ENCODE measurements at regions not wholly inside any gene's neighbourhood (a gene's known extent, or its start where the extent isn't known, plus 50 kb on each side); places are given as distances from the start of the nearest gene placed in this dataset.
A peak's percentile ranks its signal among the peaks of the same experiment; 100 is the strongest.
"Not testable (repeated sequence)": the region's sequence is repeated elsewhere in the genome, so short reads cannot be mapped to it uniquely, and the experiment has no call there.

DNA sequence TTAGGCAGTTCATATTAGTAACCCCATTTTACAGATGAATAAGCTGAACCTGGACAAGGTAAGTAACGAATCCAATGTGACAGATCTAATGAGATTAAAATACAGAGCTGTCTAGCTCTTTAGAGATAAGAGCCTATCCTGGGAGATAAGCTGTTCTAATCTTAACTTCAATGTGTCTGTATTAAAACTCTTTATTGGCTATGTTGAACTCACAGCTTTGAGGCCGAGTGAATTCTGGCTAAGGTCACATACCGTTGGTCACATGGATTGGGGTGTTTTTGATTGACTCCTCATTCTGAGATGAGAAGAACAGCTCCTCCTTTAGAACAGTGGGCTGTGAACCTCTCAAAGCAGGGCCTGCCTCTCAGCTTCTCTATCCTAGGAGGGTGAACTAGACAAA is 113.4 kb upstream of the EEPD1 start:
- no peak for DNase-seq

DNA sequence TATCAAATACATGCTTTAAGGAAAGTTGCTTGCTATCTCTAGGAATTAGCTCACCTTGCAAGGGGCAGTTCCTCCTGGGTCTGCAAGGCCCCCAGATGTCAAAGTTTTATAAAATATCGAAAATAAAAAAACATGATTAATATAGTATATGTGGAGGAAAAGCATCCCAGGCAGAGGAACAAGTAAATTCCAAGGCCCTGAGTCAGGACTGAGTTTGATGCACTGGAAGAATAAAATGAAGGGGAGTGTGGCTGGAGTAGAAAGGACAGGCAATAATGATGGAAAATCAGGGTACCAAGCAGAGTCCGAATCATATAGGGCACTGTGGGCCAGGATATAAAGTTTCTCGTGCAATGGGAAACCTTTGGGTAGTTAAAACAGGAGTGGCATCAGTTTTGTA is 112.4 kb upstream of the EEPD1 start:
- DNase-seq: peak; percentile 73

DNA sequence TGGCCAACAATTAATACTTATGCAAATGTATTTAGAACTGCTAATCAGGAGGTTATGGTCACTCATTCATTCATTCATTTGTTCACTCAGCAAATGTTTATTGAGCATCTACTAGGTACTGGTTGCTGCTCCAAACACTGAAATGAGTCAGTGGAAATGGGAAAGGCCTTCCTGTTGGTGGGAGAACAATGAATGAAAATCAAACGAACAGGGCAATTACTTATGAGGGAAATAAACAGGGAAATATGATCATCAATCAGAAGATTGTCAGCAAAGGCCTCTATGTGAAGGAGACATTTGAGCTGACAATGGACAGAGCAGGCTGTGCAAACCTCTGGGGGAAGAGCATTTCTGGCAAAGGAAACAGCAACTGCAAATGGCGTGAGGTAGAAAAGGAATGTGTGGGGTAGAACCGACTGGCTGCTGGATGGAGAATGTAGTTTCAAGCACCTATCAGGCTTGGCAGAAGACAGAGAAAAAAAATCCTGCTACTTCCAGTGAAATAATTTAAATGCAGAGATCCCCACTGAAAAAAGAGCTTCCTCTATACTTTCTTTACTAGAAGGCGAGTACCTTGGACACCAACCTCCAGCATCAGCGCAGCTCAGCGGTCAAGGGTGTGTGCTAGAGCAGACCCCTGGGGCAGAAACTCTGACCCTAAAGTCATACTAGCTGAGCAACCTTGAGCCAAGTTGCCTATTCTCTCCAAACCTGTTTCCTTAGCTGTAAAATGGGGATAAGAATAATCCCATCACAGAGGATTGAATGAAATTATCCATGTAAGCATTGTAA is 108.8 kb upstream of the EEPD1 start:
- DNase-seq: peak; percentile 52

DNA sequence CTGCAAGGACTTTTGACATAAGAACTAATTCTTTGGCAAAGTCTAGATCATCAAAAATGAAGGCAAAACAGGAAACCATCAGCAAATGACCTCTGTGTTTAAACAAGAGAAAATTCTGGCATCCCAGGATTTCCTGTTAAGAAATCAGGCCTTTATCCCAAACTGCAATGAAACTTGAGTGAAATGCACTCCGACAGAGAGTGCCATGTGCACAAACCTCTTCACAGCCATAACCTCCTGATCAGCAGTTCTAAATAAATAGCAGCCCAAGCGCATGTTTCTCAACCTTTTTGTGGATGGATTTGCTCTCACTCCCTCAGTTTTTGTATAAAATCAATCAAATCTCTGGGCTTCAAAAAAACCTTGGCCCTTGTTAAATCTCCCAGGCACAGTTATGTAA is 107.7 kb upstream of the EEPD1 start:
- DNase-seq: peak; percentile 46

DNA sequence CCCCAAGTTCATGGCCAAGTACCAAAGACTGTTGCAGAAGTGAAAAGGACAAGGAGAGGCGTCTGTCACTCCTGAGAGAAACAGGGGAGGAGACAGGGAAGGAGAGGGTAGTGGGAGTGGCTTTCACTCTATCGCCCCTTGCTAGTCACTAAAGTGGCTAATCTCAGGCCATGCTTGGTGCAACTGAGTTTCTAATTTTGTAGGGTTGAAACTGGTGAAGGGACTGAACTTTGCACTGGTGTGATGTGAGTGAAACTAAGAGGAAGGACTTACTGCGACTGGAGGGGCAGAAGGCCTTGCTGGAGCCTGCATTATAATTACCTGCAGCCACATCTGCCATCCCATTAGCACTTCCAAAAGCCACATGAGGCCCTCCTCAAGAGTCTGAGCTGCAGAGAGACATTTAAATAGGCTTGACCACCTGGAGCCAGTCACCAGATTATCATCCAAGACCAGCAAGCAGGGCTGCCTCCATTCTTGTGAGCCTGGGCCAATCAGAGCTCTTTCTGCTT is 107.2 kb upstream of the EEPD1 start:
- DNase-seq: no peak

DNA sequence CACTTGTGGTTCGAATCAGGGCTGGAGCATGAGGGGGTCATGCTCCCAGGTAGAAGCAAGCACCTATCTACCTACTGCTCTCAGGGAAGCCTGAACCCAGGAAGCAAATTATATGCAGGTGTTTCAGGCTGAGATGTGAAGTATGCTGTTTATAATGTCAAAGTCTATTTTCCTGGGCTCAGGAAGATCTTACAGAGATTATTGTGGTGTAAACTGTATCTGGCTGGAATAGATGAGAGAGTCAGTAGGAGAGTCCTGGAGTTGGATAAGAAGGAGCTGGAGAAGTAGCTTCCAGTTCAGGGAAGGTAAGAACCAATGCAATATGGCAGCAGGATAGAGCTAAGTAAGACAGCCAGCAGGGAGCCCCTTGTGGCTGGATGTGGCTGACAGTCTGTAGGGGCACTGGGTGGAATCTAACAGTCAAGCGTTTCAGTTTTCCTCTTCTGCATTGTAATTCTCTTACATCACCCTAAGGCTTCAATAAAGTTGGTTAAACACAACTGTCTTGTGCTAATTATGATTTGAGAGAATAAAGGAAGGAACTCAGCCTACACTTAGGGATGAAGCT is 105.9 kb upstream of the EEPD1 start:
- peak; percentile 41 for DNase-seq

DNA sequence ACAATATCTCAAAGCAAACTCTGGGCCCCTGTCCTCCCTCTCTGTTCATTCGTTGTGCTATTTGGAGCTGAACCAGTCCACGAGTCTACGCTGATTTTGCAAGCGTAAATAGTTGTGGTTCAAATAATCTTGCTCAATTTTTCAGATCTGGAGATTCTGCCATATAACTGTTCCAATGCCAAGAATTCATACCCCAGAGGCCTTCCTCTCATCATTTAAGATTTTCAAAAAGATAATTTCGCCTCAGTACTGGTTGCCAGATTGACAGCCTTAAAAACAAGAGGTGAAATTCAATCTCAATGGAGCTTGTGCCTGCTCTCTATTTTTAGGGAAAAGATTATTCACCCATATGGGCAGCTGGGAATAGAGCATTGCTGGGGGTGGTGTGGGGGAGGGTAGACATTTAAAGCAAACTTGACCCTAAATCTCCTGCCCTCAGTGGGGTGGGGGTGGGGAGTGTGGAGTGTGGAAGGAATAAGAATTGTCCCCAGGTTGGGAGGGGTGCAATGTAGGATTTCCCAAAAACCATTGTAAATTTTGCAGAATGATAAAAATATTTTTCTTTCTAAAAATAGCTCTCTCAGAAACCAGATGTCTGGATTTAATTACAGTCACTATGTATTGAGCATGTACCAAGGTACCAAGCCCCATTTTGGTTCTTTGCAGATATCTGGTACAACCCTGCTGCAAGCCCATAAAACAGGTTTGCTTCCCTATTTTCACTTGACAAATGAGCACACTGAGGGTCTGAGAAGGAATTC is 104.7 kb upstream of the EEPD1 start:
- peak; percentile 98 for DNase-seq

DNA sequence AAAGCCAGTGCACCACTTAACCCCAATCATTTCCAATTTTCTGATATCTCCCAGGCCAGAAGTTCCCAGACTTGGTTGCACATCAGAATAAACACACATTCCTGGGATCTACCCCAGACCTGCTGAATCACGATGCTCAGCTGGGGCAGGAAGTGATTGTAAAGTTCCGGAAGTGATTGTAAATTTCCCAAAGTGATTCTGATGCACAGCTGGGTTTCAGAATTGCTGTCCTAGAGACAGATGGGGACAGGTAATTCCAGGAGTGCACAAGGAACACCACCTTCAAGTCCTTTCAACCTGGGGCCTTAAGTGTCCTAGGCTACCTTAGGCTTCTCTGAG is 104.2 kb upstream of the EEPD1 start:
- no peak for DNase-seq

DNA sequence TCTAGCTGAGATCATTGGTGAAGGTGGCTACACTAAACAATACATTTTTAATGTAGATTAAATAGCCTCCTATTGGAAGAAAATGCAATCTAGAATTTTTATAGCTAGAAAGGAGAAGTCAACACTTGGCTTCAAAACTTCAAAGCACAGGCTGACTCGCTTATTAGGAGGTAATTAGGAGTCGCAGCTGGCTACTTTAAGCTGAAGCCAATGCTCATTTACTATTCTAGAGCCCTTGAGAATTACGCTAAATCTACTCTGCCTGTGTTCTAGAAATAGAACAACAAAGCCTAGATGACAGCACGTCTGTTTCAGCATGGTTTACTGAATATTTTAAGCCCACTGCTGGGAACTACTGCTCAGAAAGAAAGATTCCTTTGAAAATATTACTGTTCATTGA is 101.6 kb upstream of the EEPD1 start:
- no peak for DNase-seq

DNA sequence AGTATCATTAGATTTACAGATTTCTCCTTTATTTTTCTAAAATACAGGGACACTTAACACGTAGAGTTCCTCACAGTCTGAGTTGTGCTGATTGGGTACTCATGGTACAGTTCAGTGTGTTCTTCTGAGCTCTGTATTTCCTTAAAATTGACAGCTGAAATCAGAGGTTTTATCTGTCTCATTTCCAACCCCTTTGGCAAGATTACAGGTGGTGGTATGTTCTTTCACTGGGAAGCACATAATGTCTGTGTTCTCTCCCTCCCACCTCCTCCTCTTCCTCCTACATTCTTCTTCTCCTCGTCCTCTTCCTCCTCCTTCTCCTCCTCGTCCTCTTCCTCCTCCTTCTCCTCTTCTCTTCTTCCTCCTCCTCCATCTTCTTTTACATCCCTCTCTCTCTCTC is 99.5 kb upstream of the EEPD1 start:
- DNase-seq: no peak

DNA sequence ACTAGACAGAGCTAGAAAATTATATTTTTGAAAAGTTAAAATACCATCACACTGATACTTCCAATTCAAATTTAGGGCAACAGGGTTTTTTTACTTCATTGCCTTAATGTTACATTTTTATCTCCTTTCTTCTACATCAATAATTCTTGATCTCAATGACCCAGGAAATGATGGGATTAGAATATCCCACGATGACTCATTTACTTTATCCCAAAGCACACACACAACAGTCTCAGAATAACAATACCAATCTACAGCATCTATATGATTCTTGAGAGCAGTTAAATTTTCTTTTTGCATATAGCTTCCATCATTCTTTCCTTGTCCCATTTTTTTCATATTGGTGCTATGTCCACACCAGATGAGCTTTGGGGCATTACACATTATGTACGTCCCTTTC is 98.4 kb upstream of the EEPD1 start:
- DNase-seq: peak; percentile 29

DNA sequence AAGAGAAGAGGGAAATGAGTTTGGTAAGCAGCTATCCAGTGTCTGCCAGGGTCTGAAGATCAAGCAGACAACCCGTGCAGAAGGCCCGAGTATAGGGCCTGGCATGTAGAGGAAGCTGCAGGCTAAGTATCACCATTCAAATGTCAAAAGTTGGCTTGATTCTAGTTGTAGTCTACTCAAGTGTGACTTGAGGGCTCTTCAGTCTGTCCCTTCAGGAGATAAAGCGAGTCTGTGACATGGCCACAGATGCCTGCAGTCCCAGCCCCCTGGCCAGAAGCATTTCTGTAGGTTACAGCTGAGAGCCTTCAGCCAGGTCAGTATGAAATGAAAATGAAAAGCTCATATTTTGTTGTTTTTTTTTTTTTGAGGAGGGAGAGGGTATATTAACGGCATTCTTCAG is 97.8 kb upstream of the EEPD1 start:
- DNase-seq: no peak

DNA sequence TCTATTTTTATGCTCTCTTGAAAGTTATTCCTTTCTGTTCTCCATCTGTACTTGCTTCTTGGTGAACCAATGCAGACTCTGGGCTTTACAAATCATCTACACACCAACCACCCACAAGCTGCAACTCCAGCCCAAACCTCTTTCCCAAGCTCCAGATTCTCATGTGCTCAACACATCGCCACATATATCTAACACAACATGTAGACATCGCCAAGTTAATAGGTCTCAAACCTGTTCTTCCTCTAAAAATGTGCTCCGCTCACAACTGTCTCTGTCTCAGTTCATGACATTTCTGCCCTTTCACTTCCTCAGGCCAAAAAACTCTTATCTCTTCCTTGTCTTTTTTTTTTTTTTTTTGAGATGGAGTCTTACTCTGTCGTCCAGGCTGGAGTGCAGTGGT is 95.7 kb upstream of the EEPD1 start:
- DNase-seq: no peak

DNA sequence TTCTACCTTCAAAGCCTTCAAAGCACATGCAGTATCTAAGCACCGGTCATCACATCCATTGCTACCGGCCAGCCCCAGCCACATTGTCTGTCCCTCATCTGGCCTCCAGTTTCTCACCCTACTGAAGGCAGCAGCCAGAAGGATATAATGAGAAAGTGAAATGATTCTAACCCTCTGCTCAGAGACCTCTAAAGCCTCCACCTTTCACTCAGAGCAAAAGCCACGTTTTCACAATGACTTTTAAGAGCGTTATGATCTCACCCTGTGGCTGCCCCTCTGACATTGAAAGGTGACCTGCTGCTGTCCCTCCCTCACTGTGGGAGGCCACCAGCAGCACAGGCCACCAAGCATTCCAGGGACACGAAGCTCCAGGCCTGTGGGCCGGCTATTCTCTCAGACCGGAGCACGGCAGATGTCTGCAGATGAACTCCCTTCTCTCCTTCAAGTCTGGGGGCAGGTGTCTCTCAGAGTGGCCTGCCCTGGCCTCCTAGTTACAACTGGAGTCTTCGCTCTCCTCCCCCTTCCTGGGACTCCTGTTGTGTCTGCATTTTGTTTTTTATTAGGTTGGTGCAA is 94.9 kb upstream of the EEPD1 start:
- no peak for DNase-seq

DNA sequence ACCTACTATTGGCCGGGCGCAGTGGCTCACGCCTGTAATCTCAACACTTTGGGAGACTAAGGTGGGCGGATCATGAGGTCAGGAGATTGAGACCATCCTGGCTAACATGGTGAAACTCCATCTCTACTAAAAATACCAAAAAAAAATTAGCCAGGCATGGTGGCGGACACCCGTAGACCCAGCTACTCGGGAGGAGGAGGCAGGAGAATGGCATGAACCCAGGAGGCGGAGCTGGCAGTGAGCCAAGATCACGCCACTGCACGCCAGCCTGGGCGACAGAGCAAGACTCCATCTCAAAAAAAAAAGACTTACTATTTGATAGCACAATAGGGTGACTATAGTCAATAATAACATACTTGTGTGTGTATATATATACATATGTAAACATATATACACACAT is 92.7 kb upstream of the EEPD1 start:
- DNase-seq: not testable (repeated sequence)

DNA sequence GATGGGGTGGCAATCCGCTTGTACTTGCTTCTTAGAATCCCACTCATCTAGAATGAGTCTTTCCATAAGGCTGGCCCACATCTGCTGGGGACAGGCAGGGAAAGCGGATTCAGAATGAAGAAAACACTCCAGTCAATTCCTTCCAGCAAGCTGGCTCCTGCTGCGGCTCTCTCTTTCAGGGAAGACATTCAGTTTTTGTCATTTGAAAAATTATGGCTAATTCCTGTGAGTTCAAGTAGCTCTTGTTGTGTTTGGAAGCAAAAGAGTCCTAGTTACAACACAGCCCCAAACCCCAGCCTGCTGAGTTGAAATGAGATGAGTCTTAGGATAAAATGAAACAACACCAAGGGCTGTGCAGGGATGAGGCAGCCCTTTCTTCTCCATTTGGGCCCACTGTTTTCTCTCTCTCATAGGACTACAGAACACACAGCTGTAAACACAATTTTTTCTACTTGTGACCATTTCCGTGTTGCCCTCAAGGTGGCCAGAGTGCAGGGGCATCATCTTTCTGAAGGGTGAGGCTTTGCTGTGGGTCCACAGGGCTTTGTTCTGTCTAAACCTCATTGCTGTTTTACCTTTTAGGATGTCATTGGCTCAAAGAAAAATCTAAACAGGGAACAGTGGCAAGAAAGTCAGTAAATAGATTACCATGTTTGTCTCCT is 90.8 kb upstream of the EEPD1 start:
- DNase-seq: peak; percentile 17

DNA sequence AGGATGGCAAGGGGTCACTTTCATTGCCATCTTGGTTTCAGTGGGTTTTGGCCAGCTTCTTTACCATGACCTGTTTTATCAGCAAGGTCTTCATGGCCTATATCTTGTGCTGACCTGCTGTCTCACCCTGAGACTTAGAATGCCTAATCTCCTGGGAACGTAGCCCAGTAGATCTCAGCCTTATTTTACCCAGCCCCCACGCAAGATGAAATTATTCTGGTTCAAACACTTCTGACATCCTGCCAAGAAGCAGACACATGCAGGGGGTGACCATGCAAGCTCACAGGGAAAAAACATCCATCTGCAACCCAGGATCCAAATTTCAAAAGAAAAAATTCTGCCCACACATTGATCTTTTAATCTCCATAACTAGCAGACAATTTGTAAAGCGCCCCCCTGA is 88.4 kb upstream of the EEPD1 start:
- peak; percentile 28 for DNase-seq

DNA sequence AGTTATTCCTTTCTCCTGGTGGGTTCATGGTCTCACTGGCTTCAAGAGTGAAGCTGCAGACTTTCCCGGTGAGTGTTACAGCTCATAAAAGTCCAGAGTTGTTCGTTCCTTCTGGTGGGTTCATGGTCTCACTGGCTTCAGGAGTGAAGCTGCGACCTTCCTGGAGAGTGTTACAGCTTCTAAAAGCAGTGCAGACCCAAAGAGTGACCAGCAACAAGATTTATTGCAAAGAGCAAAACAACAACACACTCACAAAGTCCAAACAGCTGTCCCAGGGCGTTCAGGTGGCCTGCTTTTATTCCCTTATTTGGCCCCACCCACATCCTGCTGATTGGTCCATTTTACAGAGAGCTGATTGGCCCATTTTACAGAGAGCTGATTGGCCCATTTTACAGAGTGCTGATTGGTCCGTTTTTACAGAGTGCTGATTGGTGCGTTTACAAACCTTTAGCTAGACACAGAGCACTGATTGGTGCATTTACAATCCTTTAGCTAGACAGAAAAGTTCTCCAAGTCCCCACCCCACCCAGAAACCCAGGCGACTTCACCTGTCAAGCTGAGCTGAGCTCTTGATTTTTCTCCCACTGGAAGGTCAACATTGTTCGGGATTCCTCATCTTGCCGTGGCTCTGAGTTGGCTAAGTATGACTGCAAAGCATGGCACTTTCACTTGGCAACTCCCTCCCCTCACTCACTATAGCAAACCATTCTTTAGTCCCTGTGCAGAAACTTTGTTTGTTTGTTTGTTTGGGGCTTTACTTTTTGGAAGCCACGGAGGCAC is 87.3 kb upstream of the EEPD1 start:
- DNase-seq: not testable (repeated sequence)

DNA sequence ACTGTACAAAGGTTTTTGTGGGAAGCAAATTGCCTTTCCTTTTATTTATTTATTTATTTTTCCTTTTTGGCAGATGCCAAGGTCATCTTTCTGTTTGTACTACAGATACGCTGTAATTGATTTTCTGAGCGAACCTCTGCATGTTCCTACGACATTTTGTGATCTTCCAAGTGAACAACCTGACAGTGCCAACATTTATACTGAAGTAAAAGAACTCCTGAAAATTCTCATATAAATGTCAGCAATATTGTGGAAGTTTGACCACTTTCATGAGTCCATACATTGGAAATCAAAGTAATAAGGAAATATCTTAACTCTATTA is 86.8 kb upstream of the EEPD1 start:
- DNase-seq: no peak

DNA sequence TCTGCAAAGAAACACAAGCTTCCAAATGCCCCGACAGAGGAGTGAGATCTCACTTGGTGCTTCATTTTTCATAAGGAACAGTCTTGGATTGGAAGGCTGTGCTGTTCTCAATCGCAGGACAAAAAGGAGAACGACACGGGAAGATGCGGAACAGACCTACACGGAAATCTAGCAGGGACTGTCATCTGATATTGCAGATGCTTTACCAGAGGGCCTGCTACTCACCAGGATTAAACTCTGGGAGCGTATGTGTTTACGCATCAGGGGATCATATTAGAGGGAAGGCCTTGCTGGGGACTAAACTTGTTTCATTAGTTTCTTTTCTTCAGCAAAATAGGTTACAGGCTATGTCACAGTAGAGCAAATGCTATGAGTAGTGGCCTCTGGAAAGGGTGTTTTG is 82.8 kb upstream of the EEPD1 start:
- DNase-seq: no peak

DNA sequence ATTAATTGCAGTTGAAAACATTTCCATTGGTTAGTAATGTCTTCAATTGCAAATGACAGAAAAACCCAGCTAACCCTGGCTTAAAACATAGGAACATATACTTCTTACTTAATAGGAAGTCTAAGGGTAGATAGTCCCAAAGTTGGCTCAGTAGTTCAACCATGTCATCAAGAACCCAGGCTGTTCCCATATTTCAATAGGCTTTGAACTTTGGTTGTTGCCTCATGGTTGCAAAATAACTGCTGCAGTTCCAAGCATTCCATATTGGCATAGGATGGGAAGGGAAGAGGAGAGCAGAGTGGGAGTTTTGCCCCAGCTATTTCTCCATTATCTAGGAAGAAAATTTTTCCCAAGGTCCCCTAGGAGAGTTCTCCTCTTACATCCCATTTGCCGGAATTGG is 81.4 kb upstream of the EEPD1 start:
- no peak for DNase-seq

DNA sequence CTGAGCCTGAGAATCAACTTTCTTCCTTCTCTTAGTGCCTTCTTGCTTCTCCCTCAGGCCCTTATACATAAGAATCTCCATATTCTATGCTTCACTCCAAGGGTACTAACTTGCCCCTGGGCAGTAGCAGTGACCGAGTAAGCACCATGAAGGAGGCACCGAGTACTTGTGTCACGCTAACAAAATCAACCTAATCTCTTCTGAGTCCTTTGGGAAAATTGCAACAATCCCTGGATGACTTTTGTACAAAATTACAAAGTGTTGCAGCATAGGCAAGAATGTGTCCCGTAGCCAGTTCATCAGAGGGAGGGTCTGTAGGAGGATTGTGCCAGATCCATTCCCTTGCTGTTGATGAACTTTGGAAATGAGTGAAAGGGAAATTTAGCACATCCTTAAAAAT is 80.4 kb upstream of the EEPD1 start:
- DNase-seq: no peak

DNA sequence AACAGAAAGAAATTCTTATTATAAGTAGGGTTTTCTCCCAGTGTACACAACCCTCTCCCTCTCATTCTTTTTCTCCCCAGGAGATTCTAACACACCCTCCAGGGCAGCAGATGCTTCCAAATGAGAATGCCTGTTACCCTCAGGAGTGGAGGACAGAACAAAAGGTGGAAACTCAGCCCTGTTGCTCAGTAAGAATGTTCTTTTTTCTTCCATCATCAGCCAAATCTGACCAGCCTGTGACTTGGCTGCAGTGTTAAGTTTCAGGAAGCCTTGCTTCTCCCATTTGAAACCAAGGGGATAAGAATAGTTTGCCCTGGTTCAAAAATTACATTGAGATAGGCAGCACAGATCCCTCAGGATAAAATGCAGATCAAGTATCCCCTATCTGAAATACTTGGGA is 77.5 kb upstream of the EEPD1 start:
- no peak for DNase-seq

Measured in fibroblast of upper back skin (primary cell).